SK-N-SH (cell line): ENCODE measurements at regions not wholly inside any gene's neighbourhood (a gene's known extent, or its start where the extent isn't known, plus 50 kb on each side); places are given as distances from the start of the nearest gene placed in this dataset.
A peak's percentile ranks its signal among the peaks of the same experiment; 100 is the strongest.

Source experiments
- CTCF ChIA-PET: fragments of 300-600, 350-600 bp; formaldehyde crosslinking; extraction: SDS; loops from one replicate; lab custom pipeline; 2021; lab: Yijun Ruan, JAX
- POLR2A ChIA-PET: fragments of 350-600 bp; sonication (Branson Sonifier 250); formaldehyde crosslinking; extraction: SDS; loops from one replicate; lab custom pipeline; 2020; ENCODE audit warnings: antibody characterized with exemption, inconsistent platforms; lab: Yijun Ruan, JAX
- DNase-seq: peaks from one replicate; pipeline ENCODE4 v3.0.0; 2012
- H2AFZ ChIP-seq: fragments of 200-600 bp; sonication (generic); 2 replicates; pipeline ENCODE4 v1.8.1; 2016; ENCODE audit warnings: antibody characterized with exemption, mild to moderate bottlenecking, low read depth
- H3F3A ChIP-seq: fragments of 200-600 bp; sonication (generic); replicated peaks from 2 replicates; pipeline ENCODE3; 2016; ENCODE audit warnings: antibody characterized with exemption, mild to moderate bottlenecking; ENCODE audit not compliant: insufficient read depth
- H3K27ac ChIP-seq, 2 experiments: fragments of 200-500 bp in 1 of 2; fragments of 200-600 bp in 1 of 2; sonication (Bioruptor generic) in 1 of 2; sonication (generic), shearing (Covaris generic) in 1 of 2; 2 replicates each; pipeline versions ENCODE4 v1.5.1 to v1.6.1; 2014 to 2016; ENCODE audit warnings: low read depth in 2 of 2, inconsistent platforms in 1 of 2, low read length in 1 of 2, mild to moderate bottlenecking in 1 of 2, mixed read lengths in 1 of 2
- H3K27me3 ChIP-seq: fragments of 200-600 bp; sonication (generic), shearing (Covaris generic); 2 replicates; pipeline ENCODE4 v1.6.1; 2016; ENCODE audit warnings: mixed run types; ENCODE audit not compliant: insufficient read depth
- H3K36me3 ChIP-seq, 2 experiments: fragments of 200-500 bp in 1 of 2; fragments of 200-600 bp in 1 of 2; sonication (Bioruptor generic) in 1 of 2; sonication (generic) in 1 of 2; replicated peaks in 1 of 2; 2 replicates each; pipeline versions ENCODE3 to v1.5.1; 2014 to 2016; ENCODE audit warnings: low read length in 1 of 2, mild to moderate bottlenecking in 1 of 2; ENCODE audit not compliant: insufficient read depth in 2 of 2, control insufficient read depth in 1 of 2
- H3K4me1 ChIP-seq, 2 experiments: fragments of 200-500 bp in 1 of 2; fragments of 200-600 bp in 1 of 2; sonication (Bioruptor generic) in 1 of 2; sonication (generic), shearing (Covaris generic) in 1 of 2; 2 replicates each; pipeline versions ENCODE4 v1.5.1 to v1.6.1; 2014 to 2016; ENCODE audit warnings: low read depth in 1 of 2, low read length in 1 of 2, mixed run types in 1 of 2; ENCODE audit not compliant: insufficient read depth in 2 of 2, control insufficient read depth in 1 of 2
- H3K4me2 ChIP-seq: fragments of 200-600 bp; sonication (generic), shearing (Covaris generic); 2 replicates; pipeline ENCODE4 v1.6.1; 2017; ENCODE audit warnings: mixed run types
- H3K4me3 ChIP-seq, 2 experiments: fragments of 200-500 bp in 1 of 2; fragments of 200-600 bp in 1 of 2; sonication (Bioruptor generic) in 1 of 2; sonication (generic), shearing (Covaris generic) in 1 of 2; 2 replicates each; pipeline versions ENCODE4 v1.5.1 to v1.8.1; 2014 to 2016; ENCODE audit warnings: low read depth in 2 of 2, inconsistent platforms in 1 of 2, low read length in 1 of 2, mild to moderate bottlenecking in 1 of 2, mixed read lengths in 1 of 2, moderate library complexity in 1 of 2
- H3K79me2 ChIP-seq: fragments of 200-600 bp; sonication (generic); 2 replicates; pipeline ENCODE4 v1.8.1; 2017; ENCODE audit warnings: mild to moderate bottlenecking; ENCODE audit not compliant: insufficient read depth
- H3K9ac ChIP-seq: fragments of 200-600 bp; sonication (generic); 2 replicates; pipeline ENCODE4 v1.6.1; 2017; ENCODE audit warnings: mixed run types
- H3K9me2 ChIP-seq: fragments of 200-600 bp; sonication (generic); 2 replicates; pipeline ENCODE4 v1.6.1; 2017; ENCODE audit warnings: mixed run types
- H3K9me3 ChIP-seq: fragments of 200-600 bp; sonication (generic); 2 replicates; pipeline ENCODE4 v1.6.1; 2017; ENCODE audit warnings: mixed run types, mild to moderate bottlenecking, moderate library complexity
- H4K20me1 ChIP-seq: fragments of 200-600 bp; sonication (generic); 2 replicates; pipeline ENCODE4 v1.6.1; 2017; ENCODE audit warnings: mild to moderate bottlenecking, mixed run types; ENCODE audit not compliant: insufficient read depth
- EP300 ChIP-seq, 2 experiments: IDR thresholded peaks; 2 replicates each; pipeline versions ENCODE4 v1.4.0 to v1.6.1; 2012; ENCODE audit warnings: borderline replicate concordance in 1 of 2, low read depth in 1 of 2, low read length in 1 of 2
- FOXJ3 ChIP-seq: sonication (generic); formaldehyde crosslinking; IDR thresholded peaks from 2 replicates; pipeline ENCODE4 v1.5.1; 2020; ENCODE audit warnings: mild to moderate bottlenecking, missing genetic modification reagents
- FOXM1 ChIP-seq: IDR thresholded peaks from 2 replicates; pipeline ENCODE4 v1.4.0; 2012; ENCODE audit warnings: low read depth, mild to moderate bottlenecking
- SMC3 ChIP-seq: IDR thresholded peaks from 2 replicates; pipeline ENCODE4 v1.6.1; 2012; ENCODE audit warnings: low read depth, low read length, improper control_type of control experiment
- TCF12 ChIP-seq: IDR thresholded peaks from 2 replicates; pipeline ENCODE4 v1.4.0; 2012
- WGBS: methylation state at CpG from one replicate; pipeline ENCODE4 v1.1.6; 2017; ENCODE audit warnings: low lambda C conversion rate; 5-methylcytosine and 5-hydroxymethylcytosine counted together
- TF ChIP-seq, protein P1 (sequence below): fragments of 150-350 bp; IDR thresholded peaks from 2 replicates; pipeline ENCODE4 v1.6.1; 2017; ENCODE audit warnings: antibody characterized with exemption, low read length, low read depth, borderline replicate concordance
- TF ChIP-seq, protein P2 (sequence below): IDR thresholded peaks from 2 replicates; pipeline ENCODE4 v1.4.0; 2012; ENCODE audit warnings: low read depth
- TF ChIP-seq, protein P3 (sequence below): IDR thresholded peaks from 2 replicates; pipeline ENCODE4 v1.6.1; 2012; ENCODE audit warnings: mild to moderate bottlenecking, low read depth, low read length, moderate library complexity
- TF ChIP-seq, protein P4 (sequence below): IDR thresholded peaks from 2 replicates; pipeline ENCODE4; 2012

DNA sequence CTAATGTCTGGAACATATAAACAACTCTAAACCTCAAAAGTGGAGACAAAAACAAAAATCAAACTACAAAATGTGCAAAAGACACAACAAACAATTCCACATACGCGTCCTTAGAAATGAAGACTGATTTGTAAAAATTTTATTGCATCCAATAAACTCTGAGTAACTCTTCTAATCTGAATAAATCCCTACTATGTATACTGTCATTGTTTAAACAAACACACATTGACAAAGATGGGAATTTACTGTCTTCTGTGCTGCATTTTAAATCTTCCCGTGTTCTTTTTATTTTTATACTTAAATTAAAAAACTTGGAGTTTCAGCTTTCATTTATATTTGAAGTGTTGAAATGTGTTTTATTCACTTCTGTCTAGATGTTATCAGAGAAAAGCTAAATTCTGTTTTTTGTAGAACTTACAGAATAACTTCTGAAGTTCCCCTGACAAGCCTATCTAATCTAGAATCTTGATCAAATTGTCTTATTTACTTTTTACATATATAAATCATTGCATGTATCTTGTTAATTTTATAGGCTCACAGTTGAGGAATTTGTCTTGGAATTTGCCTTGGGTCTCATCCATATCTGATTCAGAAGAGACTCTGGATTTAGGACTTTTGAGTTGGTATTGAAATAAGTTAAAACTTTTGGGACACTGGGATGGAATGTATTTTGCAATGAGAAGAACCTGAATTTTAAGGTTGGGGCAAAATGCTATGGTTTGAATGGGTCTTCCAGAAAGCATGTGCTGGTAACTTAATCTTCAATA, 2064.4 kb upstream of the C9orf72 start (continued):
- TF ChIP-seq, protein P1, sequence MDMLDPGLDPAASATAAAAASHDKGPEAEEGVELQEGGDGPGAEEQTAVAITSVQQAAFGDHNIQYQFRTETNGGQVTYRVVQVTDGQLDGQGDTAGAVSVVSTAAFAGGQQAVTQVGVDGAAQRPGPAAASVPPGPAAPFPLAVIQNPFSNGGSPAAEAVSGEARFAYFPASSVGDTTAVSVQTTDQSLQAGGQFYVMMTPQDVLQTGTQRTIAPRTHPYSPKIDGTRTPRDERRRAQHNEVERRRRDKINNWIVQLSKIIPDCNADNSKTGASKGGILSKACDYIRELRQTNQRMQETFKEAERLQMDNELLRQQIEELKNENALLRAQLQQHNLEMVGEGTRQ = no peak
- TF ChIP-seq EP300 (IDR thresholded peaks at IDR 0.05; ENCODE audit: borderline replicate concordance in 1 of 2, low read depth in 1 of 2, low read length in 1 of 2) (peak in 1 of 2 experiments; percentile 96; a peak in 2 of 4 replicates), SMC3 (no peak), FOXM1 (peak; percentile 90; the same call in 1 of the 2 replicates)
- TF ChIP-seq, protein P2, sequence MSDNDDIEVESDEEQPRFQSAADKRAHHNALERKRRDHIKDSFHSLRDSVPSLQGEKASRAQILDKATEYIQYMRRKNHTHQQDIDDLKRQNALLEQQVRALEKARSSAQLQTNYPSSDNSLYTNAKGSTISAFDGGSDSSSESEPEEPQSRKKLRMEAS = 0 out of 2 replicates have a peak, but pooled peaks have one; percentile 35
- TF ChIP-seq, protein P3, sequence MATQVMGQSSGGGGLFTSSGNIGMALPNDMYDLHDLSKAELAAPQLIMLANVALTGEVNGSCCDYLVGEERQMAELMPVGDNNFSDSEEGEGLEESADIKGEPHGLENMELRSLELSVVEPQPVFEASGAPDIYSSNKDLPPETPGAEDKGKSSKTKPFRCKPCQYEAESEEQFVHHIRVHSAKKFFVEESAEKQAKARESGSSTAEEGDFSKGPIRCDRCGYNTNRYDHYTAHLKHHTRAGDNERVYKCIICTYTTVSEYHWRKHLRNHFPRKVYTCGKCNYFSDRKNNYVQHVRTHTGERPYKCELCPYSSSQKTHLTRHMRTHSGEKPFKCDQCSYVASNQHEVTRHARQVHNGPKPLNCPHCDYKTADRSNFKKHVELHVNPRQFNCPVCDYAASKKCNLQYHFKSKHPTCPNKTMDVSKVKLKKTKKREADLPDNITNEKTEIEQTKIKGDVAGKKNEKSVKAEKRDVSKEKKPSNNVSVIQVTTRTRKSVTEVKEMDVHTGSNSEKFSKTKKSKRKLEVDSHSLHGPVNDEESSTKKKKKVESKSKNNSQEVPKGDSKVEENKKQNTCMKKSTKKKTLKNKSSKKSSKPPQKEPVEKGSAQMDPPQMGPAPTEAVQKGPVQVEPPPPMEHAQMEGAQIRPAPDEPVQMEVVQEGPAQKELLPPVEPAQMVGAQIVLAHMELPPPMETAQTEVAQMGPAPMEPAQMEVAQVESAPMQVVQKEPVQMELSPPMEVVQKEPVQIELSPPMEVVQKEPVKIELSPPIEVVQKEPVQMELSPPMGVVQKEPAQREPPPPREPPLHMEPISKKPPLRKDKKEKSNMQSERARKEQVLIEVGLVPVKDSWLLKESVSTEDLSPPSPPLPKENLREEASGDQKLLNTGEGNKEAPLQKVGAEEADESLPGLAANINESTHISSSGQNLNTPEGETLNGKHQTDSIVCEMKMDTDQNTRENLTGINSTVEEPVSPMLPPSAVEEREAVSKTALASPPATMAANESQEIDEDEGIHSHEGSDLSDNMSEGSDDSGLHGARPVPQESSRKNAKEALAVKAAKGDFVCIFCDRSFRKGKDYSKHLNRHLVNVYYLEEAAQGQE = no peak

DNA sequence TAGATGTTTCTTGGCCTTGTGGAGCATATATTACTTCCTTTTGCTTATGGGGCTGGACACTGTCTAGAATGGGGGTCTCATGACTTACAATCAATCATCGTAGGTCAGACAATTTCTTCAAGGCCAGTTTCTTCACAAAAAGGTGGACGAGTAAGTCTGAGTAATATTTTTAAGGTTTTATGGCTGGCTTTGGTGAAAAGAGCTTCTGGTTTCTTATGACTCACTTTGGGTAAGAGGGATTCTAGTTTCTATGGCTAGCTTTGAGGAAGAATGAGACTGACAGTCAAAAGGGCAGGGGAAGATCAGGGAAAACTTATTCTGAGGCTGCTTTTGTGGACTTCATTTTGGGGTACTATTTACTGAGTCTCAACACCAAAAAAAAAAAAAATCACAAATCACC, 2067.2 kb upstream of the C9orf72 start:
- Histone ChIP-seq H3K27ac (no peak overlapping the region), H3K27me3 (no peaks in the 10 kb centered on the region), H3K79me2 (no peaks in the 10 kb centered on the region), H4K20me1 (no peaks in the 10 kb centered on the region), H3K36me3 (no peaks in the 10 kb centered on the region), H3F3A (peaks cover 13% of the 10 kb centered on the region), H3K9ac (no peak overlapping the region), H3K4me1 (no peaks in the 10 kb centered on the region; a peak in 1 of 4 replicates), H3K9me2 (no peaks in the 10 kb centered on the region), H3K4me3 (no peak overlapping the region), H3K9me3 (no peaks in the 10 kb centered on the region), H2AFZ (no peak overlapping the region), H3K4me2 (no peak overlapping the region)
- POLR2A ChIA-PET = no interaction called here
- TF ChIP-seq, protein P4, sequence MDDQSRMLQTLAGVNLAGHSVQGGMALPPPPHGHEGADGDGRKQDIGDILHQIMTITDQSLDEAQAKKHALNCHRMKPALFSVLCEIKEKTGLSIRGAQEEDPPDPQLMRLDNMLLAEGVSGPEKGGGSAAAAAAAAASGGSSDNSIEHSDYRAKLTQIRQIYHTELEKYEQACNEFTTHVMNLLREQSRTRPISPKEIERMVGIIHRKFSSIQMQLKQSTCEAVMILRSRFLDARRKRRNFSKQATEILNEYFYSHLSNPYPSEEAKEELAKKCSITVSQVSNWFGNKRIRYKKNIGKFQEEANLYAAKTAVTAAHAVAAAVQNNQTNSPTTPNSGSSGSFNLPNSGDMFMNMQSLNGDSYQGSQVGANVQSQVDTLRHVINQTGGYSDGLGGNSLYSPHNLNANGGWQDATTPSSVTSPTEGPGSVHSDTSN = peak; percentile 38
- no peak for TF ChIP-seq FOXJ3
- TF ChIP-seq TCF12 = 0 out of 2 replicates have a peak, but pooled peaks have one; percentile 5
- CTCF ChIA-PET = no interaction called here
- DNase-seq = no peak
- 66% methylated on average over 2 of the region's 2 CpGs for WGBS
